ENCODE measurements at regions not wholly inside any gene's neighbourhood (a gene's known extent, or its start where the extent isn't known, plus 50 kb on each side); places are given as distances from the start of the nearest gene placed in this dataset.
"Not testable (repeated sequence)": the region's sequence is repeated elsewhere in the genome, so short reads cannot be mapped to it uniquely, and the experiment has no call there.

DNA sequence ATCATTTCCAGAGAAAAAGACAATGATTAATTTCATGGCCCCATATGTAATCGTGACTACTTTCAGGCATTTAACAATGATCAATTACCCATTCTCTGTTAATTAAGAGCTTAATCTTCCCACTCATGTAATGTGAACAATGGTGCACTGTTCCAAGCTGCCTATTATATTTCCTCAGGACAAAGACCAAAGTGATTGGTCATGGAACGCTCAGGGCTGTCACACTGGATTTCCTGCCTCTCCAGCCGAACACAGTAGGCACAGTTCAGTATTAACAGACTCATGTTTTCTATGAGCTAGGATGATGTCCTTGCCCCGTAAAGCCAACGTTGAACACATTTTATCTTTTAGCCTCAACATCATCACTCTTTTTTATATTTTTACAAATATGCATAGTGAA lies 142.7 kb upstream of the FZD8 start:
- Histone ChIP-seq H3K4me1 (no peaks in the 10 kb centered on the region), H3K4me3 (no peak overlapping the region), H3K27me3 (no peaks in the 10 kb centered on the region), H3K27ac (no peak overlapping the region), H3K9me3 (no peaks in the 10 kb centered on the region), H3K36me3 (no peaks in the 10 kb centered on the region)
- intact Hi-C loops (cut with DNase I): no loop called here
- no peak for DNase-seq (ENCODE audit: low spot score in 2 of 2)
- TF ChIP-seq, protein P1, sequence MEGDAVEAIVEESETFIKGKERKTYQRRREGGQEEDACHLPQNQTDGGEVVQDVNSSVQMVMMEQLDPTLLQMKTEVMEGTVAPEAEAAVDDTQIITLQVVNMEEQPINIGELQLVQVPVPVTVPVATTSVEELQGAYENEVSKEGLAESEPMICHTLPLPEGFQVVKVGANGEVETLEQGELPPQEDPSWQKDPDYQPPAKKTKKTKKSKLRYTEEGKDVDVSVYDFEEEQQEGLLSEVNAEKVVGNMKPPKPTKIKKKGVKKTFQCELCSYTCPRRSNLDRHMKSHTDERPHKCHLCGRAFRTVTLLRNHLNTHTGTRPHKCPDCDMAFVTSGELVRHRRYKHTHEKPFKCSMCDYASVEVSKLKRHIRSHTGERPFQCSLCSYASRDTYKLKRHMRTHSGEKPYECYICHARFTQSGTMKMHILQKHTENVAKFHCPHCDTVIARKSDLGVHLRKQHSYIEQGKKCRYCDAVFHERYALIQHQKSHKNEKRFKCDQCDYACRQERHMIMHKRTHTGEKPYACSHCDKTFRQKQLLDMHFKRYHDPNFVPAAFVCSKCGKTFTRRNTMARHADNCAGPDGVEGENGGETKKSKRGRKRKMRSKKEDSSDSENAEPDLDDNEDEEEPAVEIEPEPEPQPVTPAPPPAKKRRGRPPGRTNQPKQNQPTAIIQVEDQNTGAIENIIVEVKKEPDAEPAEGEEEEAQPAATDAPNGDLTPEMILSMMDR (IDR thresholded peaks at IDR 0.05): no peak

GRCh38 chr10:35783305-35783838 lies 141.3 kb upstream of the FZD8 start:
- Histone ChIP-seq H3K27ac (no peak overlapping the region), H3K9me3 (no peaks in the 10 kb centered on the region), H3K27me3 (no peaks in the 10 kb centered on the region), H3K4me3 (no peak overlapping the region), H3K4me1 (no peaks in the 10 kb centered on the region), H3K36me3 (no peaks in the 10 kb centered on the region)
- no peak for DNase-seq (ENCODE audit: low spot score in 2 of 2)
- TF ChIP-seq, protein P1 (IDR thresholded peaks at IDR 0.05): no peak
- intact Hi-C loops (cut with DNase I): no loop called here

- no peak for DNase-seq (ENCODE audit: low spot score in 2 of 2)
- Histone ChIP-seq H3K27ac (no peak overlapping the region), H3K27me3 (no peaks in the 10 kb centered on the region), H3K9me3 (no peaks in the 10 kb centered on the region), H3K4me1 (no peaks in the 10 kb centered on the region), H3K36me3 (no peaks in the 10 kb centered on the region), H3K4me3 (no peak overlapping the region)
- intact Hi-C loops (cut with DNase I): no loop called here
- TF ChIP-seq, protein P1 (IDR thresholded peaks at IDR 0.05): no peak
These were observed 139.5 kb upstream of the FZD8 start for GRCh38 chr10:35781643-35782035.

GRCh38 chr10:35780970-35781642 lies 139.0 kb upstream of the FZD8 start:
- TF ChIP-seq, protein P1 (IDR thresholded peaks at IDR 0.05): no peak
- Histone ChIP-seq H3K4me1 (no peaks in the 10 kb centered on the region), H3K27ac (no peak overlapping the region), H3K36me3 (no peaks in the 10 kb centered on the region), H3K27me3 (no peaks in the 10 kb centered on the region), H3K4me3 (no peak overlapping the region), H3K9me3 (no peaks in the 10 kb centered on the region)
- intact Hi-C loops (cut with DNase I): no loop called here
- DNase-seq (ENCODE audit: low spot score in 2 of 2): no peak

- no peak for DNase-seq (ENCODE audit: low spot score in 2 of 2)
- Histone ChIP-seq H3K4me3 (no peak overlapping the region), H3K9me3 (no peaks in the 10 kb centered on the region), H3K4me1 (no peaks in the 10 kb centered on the region), H3K27ac (no peak overlapping the region), H3K27me3 (no peaks in the 10 kb centered on the region), H3K36me3 (no peaks in the 10 kb centered on the region)
- intact Hi-C loops (cut with DNase I): no loop called here
- TF ChIP-seq, protein P1 (IDR thresholded peaks at IDR 0.05): no peak
These were observed 136.2 kb upstream of the FZD8 start for GRCh38 chr10:35778306-35778705.

GRCh38 chr10:35776557-35776956 lies 134.5 kb upstream of the FZD8 start:
- H3K9me3 ChIP-seq; H3K36me3 ChIP-seq; DNase-seq (ENCODE audit: low spot score in 2 of 2); H3K4me1 ChIP-seq; H3K4me3 ChIP-seq; intact Hi-C loops (cut with DNase I); H3K27ac ChIP-seq; H3K27me3 ChIP-seq: not testable (repeated sequence)

Data from ascending aorta (tissue), 2 donors.